Gastroesophageal sphincter (tissue), 3 donors: ENCODE measurements at regions not wholly inside any gene's neighbourhood (a gene's known extent, or its start where the extent isn't known, plus 50 kb on each side); places are given as distances from the start of the nearest gene placed in this dataset.

Experiments used
- POLR2A ChIP-seq, 2 donors: fragments of 450-650 bp; IDR thresholded peaks; one replicate each; pipeline ENCODE4 v1.6.1; 2017; ENCODE audit warnings: antibody characterized with exemption in 2 of 2, mild to moderate bottlenecking in 2 of 2, moderate library complexity in 1 of 2
- POLR2AphosphoS5 ChIP-seq: sonication (generic); formaldehyde crosslinking; IDR thresholded peaks from one replicate; pipeline ENCODE4 v1.6.1; 2017; ENCODE audit warnings: antibody characterized with exemption
- TF ChIP-seq, protein P1 (sequence below), 4 experiments: fragments of 200-600 bp in 2 of 4; fragments of 450-650 bp in 2 of 4; sonication (generic) in 1 of 4; IDR thresholded peaks; one replicate each; pipeline ENCODE4 v1.5.1; 2017 to 2019; ENCODE audit warnings: antibody characterized with exemption in 4 of 4, mild to moderate bottlenecking in 2 of 4, moderate library complexity in 2 of 4

DNA sequence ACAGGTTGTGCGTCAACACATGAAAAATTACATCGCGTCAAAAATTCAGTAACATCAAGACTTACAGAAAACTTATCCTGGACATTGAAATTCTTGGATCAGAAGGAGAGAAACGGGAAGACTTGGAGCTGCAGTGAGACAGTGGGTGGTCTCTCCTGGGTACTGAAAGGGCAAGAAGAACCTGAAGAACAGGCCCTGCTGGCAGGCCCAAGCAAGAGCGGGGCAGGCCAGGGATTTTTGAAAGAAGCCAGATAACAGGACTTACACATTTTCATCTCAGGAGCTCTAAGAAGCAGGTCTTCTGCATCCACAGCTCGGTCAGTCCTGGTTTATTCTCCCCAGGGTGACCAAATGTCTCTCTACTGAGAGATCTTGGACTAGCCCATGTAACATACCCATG is 466.5 kb upstream of the SOX5 start:
- TF ChIP-seq POLR2AphosphoS5: no peak
- no peak for TF ChIP-seq POLR2A (IDR thresholded peaks at IDR 0.05)
- TF ChIP-seq, protein P1, sequence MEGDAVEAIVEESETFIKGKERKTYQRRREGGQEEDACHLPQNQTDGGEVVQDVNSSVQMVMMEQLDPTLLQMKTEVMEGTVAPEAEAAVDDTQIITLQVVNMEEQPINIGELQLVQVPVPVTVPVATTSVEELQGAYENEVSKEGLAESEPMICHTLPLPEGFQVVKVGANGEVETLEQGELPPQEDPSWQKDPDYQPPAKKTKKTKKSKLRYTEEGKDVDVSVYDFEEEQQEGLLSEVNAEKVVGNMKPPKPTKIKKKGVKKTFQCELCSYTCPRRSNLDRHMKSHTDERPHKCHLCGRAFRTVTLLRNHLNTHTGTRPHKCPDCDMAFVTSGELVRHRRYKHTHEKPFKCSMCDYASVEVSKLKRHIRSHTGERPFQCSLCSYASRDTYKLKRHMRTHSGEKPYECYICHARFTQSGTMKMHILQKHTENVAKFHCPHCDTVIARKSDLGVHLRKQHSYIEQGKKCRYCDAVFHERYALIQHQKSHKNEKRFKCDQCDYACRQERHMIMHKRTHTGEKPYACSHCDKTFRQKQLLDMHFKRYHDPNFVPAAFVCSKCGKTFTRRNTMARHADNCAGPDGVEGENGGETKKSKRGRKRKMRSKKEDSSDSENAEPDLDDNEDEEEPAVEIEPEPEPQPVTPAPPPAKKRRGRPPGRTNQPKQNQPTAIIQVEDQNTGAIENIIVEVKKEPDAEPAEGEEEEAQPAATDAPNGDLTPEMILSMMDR (IDR thresholded peaks at IDR 0.05): no peak
